Gastrocnemius medialis (tissue), 4 donors: ENCODE measurements at regions not wholly inside any gene's neighbourhood (a gene's known extent, or its start where the extent isn't known, plus 50 kb on each side); places are given as distances from the start of the nearest gene placed in this dataset.
"Not testable (repeated sequence)": the region's sequence is repeated elsewhere in the genome, so short reads cannot be mapped to it uniquely, and the experiment has no call there.

Source experiments
- ATAC-seq, 2 donors: fragments of 150-250 bp; one replicate each; pipeline ENCODE4 v1.9.1; 2016
- DNase-seq, 2 donors: peaks; one replicate each; pipeline ENCODE4 v3.0.0-alpha.2; 2019
- H3K27ac ChIP-seq, 4 donors: fragments of 200-600 bp; sonication (generic); 1 replicate in 1 of 4; 2 replicates in 3 of 4; pipeline ENCODE4 v1.5.1; 2016 to 2018; ENCODE audit warnings: mild to moderate bottlenecking in 2 of 4, moderate library complexity in 1 of 4
- H3K27me3 ChIP-seq, 3 donors: fragments of 200-600 bp; sonication (generic) in 2 of 3; 1 replicate in 1 of 3; 2 replicates in 2 of 3; pipeline versions ENCODE4 v1.5.1 to v1.6.0; 2016 to 2019; ENCODE audit warnings: mild to moderate bottlenecking in 1 of 3, moderate library complexity in 1 of 3
- H3K36me3 ChIP-seq, 2 donors: fragments of 200-600 bp; sonication (generic) in 1 of 2; one replicate each; pipeline ENCODE4 v1.5.1; 2017 to 2018
- H3K4me1 ChIP-seq, 2 donors: fragments of 200-600 bp; sonication (generic) in 1 of 2; one replicate each; pipeline ENCODE4 v1.5.1; 2016 to 2017; ENCODE audit warnings: mild to moderate bottlenecking in 2 of 2
- H3K4me3 ChIP-seq, 4 donors: fragments of 200-600 bp; sonication (generic) in 3 of 4; 1 replicate in 1 of 4; 2 replicates in 3 of 4; pipeline ENCODE4 v1.5.1; 2016 to 2019; ENCODE audit warnings: mild to moderate bottlenecking in 2 of 4
- H3K9me3 ChIP-seq, 3 donors: fragments of 200-600 bp; sonication (generic) in 2 of 3; 1 replicate in 1 of 3; 2 replicates in 2 of 3; pipeline ENCODE4 v1.5.1; 2016 to 2019
- POLR2A ChIP-seq, 2 donors: fragments of 450-650 bp; IDR thresholded peaks; one replicate each; pipeline ENCODE4 v1.6.1; 2017; ENCODE audit warnings: antibody characterized with exemption in 2 of 2, mild to moderate bottlenecking in 2 of 2, moderate library complexity in 2 of 2
- in situ Hi-C, 4 donors: fragments of 200-750 bp; cut with MboI; loops; one replicate each; pipeline versions ENCODE4 v1.15.0 to v1.8.0; 2017; ENCODE audit warnings: low sequenced_read_pairs in 4 of 4
- intact Hi-C: fragments of 100-400 bp; cut with DNase I; formaldehyde crosslinking; loops from one replicate; pipeline ENCODE4 v1.15.1; 2023; ENCODE audit warnings: low total_unique reads
- TF ChIP-seq, protein P1 (sequence below), 5 experiments: fragments of 450-650 bp in 3 of 5; fragments of 200-600 bp in 2 of 5; sonication (generic) in 2 of 5; IDR thresholded peaks in 4 of 5; conservative IDR thresholded peaks in 1 of 5; 1 replicate in 4 of 5; 2 replicates in 1 of 5; pipeline ENCODE4 v1.5.1; 2016 to 2019; ENCODE audit warnings: antibody characterized with exemption in 5 of 5, mild to moderate bottlenecking in 3 of 5, moderate library complexity in 3 of 5

DNA sequence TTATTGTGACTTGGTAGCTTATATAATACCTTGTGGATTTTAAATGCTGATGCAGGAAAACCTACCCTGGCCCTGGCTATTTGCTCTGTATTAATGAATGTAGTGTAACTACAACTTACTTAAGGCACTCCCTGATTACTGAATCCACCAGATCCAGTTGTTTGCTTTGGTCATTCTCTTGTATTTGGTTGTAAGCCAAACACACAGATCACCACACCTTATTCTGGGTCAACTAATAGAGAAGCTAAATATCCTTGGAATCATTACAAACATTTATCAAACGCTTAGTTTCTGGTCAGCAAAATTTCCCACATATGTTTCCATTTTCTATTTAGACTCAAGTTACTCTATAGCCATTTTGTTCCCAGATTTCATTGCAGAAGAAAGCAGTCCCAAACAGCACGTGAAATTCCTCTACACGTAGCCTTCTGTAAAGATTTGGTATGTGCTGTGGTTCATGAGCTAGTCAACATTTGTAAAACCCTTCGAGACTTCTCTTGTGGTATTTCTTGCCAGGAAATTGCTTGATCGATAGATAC, 322.6 kb downstream of the MEX3B start:
- in situ Hi-C loops (no loop called here), intact Hi-C loops (no loop called here)
- Histone ChIP-seq H3K27ac (no peak overlapping the region), H3K4me1 (no peaks in the 10 kb centered on the region), H3K9me3 (no peaks in the 10 kb centered on the region), H3K4me3 (no peak overlapping the region), H3K27me3 (no peaks in the 10 kb centered on the region), H3K36me3 (no peaks in the 10 kb centered on the region)
- DNase-seq (no peak), ATAC-seq (no peak)
- TF ChIP-seq POLR2A (IDR thresholded peaks at IDR 0.05): no peak
- TF ChIP-seq, protein P1, sequence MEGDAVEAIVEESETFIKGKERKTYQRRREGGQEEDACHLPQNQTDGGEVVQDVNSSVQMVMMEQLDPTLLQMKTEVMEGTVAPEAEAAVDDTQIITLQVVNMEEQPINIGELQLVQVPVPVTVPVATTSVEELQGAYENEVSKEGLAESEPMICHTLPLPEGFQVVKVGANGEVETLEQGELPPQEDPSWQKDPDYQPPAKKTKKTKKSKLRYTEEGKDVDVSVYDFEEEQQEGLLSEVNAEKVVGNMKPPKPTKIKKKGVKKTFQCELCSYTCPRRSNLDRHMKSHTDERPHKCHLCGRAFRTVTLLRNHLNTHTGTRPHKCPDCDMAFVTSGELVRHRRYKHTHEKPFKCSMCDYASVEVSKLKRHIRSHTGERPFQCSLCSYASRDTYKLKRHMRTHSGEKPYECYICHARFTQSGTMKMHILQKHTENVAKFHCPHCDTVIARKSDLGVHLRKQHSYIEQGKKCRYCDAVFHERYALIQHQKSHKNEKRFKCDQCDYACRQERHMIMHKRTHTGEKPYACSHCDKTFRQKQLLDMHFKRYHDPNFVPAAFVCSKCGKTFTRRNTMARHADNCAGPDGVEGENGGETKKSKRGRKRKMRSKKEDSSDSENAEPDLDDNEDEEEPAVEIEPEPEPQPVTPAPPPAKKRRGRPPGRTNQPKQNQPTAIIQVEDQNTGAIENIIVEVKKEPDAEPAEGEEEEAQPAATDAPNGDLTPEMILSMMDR (IDR thresholded peaks at IDR 0.05 in 4 of 5, conservative IDR thresholded peaks at IDR 0.05 in 1 of 5): no peak

DNA sequence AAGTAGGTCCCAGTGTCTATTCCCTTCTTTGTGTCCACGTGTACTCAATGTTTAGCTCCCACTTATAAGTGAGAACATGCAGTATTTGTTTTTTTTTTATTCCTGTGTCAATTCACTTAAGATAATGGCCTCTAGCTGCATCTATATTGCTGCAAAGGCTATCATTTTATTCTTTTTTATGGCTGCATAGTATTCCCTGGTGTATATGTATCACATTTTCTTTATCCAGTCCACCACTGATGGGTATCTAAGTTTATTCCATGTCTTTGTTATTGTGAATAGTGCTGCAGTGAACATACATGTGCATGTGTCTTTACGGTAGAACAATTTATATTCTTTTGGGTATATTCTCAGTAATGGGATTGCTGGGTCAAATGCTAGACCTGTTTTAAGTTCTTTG, 329.4 kb downstream of the MEX3B start:
- H3K4me1 ChIP-seq, H3K4me3 ChIP-seq, in situ Hi-C loops, H3K36me3 ChIP-seq, intact Hi-C loops, DNase-seq, ATAC-seq, H3K27me3 ChIP-seq, H3K27ac ChIP-seq, H3K9me3 ChIP-seq: not testable (repeated sequence)

DNA sequence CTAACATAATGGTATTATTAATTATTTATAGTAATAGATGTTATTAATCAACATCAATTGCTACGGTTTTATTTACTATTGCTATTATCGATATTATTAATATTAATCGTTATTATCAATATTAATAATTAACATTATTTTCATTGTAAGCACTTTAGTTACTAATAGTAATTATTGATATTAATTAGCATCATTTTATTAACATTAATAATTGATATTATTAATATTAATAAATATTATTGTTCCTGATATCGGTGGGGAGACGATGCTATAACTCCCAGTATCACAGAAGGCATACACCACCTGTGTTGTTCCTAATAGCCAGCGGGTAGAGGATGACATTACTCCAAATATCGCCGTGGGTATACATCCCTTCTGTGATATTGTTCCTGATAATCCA, 335.5 kb downstream of the MEX3B start:
- Histone ChIP-seq H3K4me1 (no peaks in the 10 kb centered on the region), H3K27me3 (no peaks in the 10 kb centered on the region), H3K27ac (no peak overlapping the region), H3K36me3 (no peaks in the 10 kb centered on the region), H3K4me3 (no peak overlapping the region), H3K9me3 (no peaks in the 10 kb centered on the region)
- DNase-seq: no peak
- in situ Hi-C loops: no loop called here
- intact Hi-C loops: no loop called here
- ATAC-seq: no peak
- TF ChIP-seq, protein P1 (IDR thresholded peaks at IDR 0.05 in 4 of 5, conservative IDR thresholded peaks at IDR 0.05 in 1 of 5): no peak
- TF ChIP-seq POLR2A (IDR thresholded peaks at IDR 0.05): no peak

DNA sequence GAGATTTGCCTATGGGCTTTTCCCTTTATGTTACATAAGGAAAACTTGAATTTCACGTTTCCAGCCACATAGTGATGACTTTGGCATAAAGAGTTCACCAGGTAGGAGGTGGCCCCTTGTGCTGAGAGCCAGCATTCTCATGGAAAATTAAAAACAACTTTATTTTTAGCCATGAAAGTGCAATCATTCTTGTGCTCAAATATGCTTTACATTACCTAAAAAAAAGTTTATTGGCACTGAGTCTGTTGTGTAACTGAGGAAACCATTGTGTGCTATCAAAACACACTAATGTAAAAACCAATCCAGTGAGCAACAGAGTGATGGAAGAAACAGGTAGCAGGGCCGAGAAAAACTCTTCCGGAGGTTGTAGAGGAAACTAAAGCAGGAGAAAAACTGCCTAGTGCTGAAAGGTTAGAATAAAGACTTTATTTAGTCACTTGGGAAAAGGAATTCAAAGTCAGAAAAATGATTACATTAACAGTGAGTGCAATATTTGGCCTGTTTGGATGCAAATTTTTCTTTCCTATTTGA, 332.9 kb upstream of the TMC3 start:
- ATAC-seq, intact Hi-C loops, H3K27me3 ChIP-seq, H3K9me3 ChIP-seq, H3K4me1 ChIP-seq, DNase-seq, in situ Hi-C loops, H3K4me3 ChIP-seq, H3K36me3 ChIP-seq, H3K27ac ChIP-seq: not testable (repeated sequence)

DNA sequence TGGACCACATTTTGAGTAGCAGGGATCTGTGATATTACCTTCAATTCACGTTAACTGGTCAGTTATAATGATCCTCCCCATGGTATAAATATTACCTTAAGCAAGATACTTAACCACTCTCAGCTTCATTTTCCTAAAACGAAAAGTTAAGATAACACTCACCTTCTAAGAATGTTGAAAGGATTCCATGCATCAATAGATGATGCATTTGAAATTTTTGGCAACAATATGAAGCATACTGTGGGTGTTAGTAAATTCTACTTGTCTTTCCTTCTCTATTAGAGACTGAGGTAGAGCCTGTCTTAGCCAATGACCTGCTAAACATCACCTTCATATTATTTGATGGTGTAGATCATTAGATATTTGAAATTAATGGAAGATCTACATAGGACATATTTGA, 331.7 kb upstream of the TMC3 start:
- H3K4me3 ChIP-seq, H3K27me3 ChIP-seq, H3K9me3 ChIP-seq, H3K27ac ChIP-seq, DNase-seq, H3K4me1 ChIP-seq, in situ Hi-C loops, H3K36me3 ChIP-seq, ATAC-seq, intact Hi-C loops: not testable (repeated sequence)

DNA sequence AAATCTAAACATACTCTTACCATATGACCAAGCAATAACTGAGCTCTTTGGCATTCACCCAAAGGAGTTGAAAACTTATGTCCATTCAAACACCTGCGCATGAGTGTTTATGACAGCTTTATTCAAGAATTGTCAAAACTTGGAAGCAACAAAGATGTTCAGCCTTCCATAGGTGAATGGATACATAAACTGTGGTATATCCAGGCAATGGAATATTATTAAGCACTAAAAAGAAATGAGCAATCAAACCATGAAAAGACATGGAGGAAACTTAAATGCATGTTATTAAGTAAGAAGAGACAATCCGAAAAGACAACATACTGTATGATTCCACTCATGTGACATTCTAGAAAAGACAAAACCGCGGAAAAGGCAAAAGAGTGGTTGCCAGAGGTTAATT, 312.0 kb upstream of the TMC3 start:
- Histone ChIP-seq H3K9me3 (no peaks in the 10 kb centered on the region), H3K27ac (no peak overlapping the region), H3K27me3 (no peaks in the 10 kb centered on the region), H3K4me3 (no peak overlapping the region), H3K36me3 (no peaks in the 10 kb centered on the region), H3K4me1 (no peaks in the 10 kb centered on the region)
- DNase-seq (no peak), ATAC-seq (no peak)
- TF ChIP-seq, protein P1 (IDR thresholded peaks at IDR 0.05 in 4 of 5, conservative IDR thresholded peaks at IDR 0.05 in 1 of 5): no peak
- no peak for TF ChIP-seq POLR2A (IDR thresholded peaks at IDR 0.05)
- in situ Hi-C loops: no loop called here
- intact Hi-C loops: no loop called here
